Muscle layer of duodenum (tissue), 2 donors: ENCODE measurements at regions not wholly inside any gene's neighbourhood (a gene's known extent, or its start where the extent isn't known, plus 50 kb on each side); places are given as distances from the start of the nearest gene placed in this dataset.
"Not testable (repeated sequence)": the region's sequence is repeated elsewhere in the genome, so short reads cannot be mapped to it uniquely, and the experiment has no call there.

ENCODE experiments used
- H3K27ac ChIP-seq: one replicate; pipeline ENCODE4 v1.7.0; 2013; ENCODE audit warnings: mild to moderate bottlenecking, low read length
- H3K27me3 ChIP-seq: one replicate; pipeline ENCODE4 v1.7.0; 2013; ENCODE audit warnings: low read depth, mild to moderate bottlenecking, control low read depth, low read length
- H3K36me3 ChIP-seq, 2 donors: one replicate each; pipeline ENCODE4 v1.7.0; 2013; ENCODE audit warnings: low read length in 2 of 2, control low read depth in 1 of 2, mild to moderate bottlenecking in 1 of 2; ENCODE audit not compliant: insufficient read depth in 2 of 2, control insufficient read depth in 1 of 2
- H3K4me1 ChIP-seq, 2 donors: one replicate each; pipeline ENCODE4 v1.7.0; 2013; ENCODE audit warnings: low read length in 2 of 2, mild to moderate bottlenecking in 2 of 2, control low read depth in 1 of 2, moderate library complexity in 1 of 2; ENCODE audit not compliant: insufficient read depth in 2 of 2, control insufficient read depth in 1 of 2
- H3K4me3 ChIP-seq, 2 donors: one replicate each; pipeline ENCODE4 v1.7.0; 2013; ENCODE audit warnings: low read length in 2 of 2, low read depth in 1 of 2, mild to moderate bottlenecking in 1 of 2
- H3K9me3 ChIP-seq, 2 donors: one replicate each; pipeline ENCODE4 v1.7.0; 2013; ENCODE audit warnings: low read length in 2 of 2, control low read depth in 1 of 2, mild to moderate bottlenecking in 1 of 2; ENCODE audit not compliant: control insufficient read depth in 1 of 2
- donor health status: healthy.

DNA sequence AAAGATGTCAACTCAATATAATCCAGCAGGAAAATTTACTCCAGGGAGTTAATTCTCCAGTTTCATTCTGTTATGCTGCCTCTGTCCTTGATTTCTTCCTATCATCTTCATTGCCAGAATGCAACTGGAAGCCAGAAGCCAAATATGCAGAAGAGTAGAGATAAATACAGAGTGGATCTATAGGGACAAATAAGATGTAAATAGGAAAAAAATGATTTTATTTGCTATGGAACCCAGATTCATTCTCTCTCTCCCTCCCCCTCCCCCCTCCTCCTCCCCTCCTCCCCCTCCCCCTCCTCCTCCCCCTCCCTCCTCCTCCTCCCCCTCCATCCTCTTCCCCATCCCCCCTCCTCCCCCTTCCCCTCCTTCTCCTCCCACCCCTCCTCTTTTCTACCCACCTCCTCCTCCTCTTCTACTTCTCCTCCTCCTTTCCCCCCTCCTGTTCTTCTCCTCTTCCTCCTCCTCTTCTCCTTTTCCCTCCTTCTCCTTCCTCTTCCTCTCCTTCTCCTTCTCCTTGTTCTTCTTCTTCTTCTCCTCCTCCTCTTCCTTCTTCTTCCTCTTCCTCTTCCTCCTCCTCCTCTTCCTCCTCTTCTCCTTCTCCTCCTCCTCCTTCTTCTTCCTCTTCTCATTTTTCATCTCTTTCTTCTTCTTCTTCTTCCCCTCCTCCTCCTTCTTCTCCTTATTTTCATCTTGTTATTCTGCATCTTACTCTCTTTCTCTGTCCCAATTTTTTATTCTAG, 306.4 kb downstream of the NUF2 start:
- H3K9me3 ChIP-seq, result peaks cover 2 to 16% of the 10 kb centered on the region in 2 donors
- no peaks in the 10 kb centered on the region for H3K27me3 ChIP-seq
- no peak overlapping the region for H3K27ac ChIP-seq
- no peak overlapping the region for H3K4me3 ChIP-seq
- H3K36me3 ChIP-seq, result no peaks in the 10 kb centered on the region
- no peaks in the 10 kb centered on the region for H3K4me1 ChIP-seq

GRCh38 chr1:163632269-163632668, 310.5 kb downstream of the NUF2 start:
- Histone ChIP-seq H3K27me3 (no peaks in the 10 kb centered on the region), H3K4me3 (no peak overlapping the region), H3K4me1 (no peaks in the 10 kb centered on the region), H3K9me3 (peaks cover 5 to 32% of the 10 kb centered on the region in 2 donors), H3K27ac (no peak overlapping the region), H3K36me3 (no peaks in the 10 kb centered on the region)

GRCh38 chr1:163633366-163633765, 311.6 kb downstream of the NUF2 start:
- Histone ChIP-seq H3K4me3 (no peak overlapping the region), H3K27ac (no peak overlapping the region), H3K4me1 (no peaks in the 10 kb centered on the region), H3K36me3 (no peaks in the 10 kb centered on the region), H3K9me3 (peaks cover 5 to 32% of the 10 kb centered on the region in 2 donors), H3K27me3 (no peaks in the 10 kb centered on the region)

DNA sequence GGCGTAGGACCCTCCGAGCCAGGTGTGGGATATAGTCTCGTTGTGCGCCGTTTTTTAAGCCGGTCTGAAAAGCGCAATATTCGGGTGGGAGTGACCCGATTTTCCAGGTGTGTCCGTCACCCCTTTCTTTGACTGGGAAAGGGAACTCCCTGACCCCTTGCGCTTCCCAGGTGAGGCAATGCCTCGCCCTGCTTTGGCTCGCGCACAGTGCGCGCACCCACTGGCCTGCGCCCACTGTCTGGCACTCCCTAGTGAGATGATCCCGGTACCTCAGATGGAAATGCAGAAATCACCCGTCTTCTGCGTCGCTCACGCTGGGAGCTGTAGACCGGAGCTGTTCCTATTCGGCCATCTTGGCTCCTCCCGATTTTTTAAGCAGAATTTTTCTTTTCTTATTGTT, 323.9 kb downstream of the NUF2 start:
- not testable (repeated sequence) for H3K4me1 ChIP-seq

GRCh38 chr1:163650624-163651023, 328.9 kb downstream of the NUF2 start:
- no peaks in the 10 kb centered on the region for H3K27me3 ChIP-seq
- H3K27ac ChIP-seq, result no peak overlapping the region
- H3K4me1 ChIP-seq, result no peaks in the 10 kb centered on the region
- no peak overlapping the region for H3K4me3 ChIP-seq
- no peaks in the 10 kb centered on the region for H3K36me3 ChIP-seq
- no peaks in the 10 kb centered on the region for H3K9me3 ChIP-seq

More for the DNA sequence above, 323.9 kb downstream of the NUF2 start:
- not testable (repeated sequence) for H3K27ac ChIP-seq, H3K27me3 ChIP-seq, H3K4me3 ChIP-seq, H3K9me3 ChIP-seq, H3K36me3 ChIP-seq

DNA sequence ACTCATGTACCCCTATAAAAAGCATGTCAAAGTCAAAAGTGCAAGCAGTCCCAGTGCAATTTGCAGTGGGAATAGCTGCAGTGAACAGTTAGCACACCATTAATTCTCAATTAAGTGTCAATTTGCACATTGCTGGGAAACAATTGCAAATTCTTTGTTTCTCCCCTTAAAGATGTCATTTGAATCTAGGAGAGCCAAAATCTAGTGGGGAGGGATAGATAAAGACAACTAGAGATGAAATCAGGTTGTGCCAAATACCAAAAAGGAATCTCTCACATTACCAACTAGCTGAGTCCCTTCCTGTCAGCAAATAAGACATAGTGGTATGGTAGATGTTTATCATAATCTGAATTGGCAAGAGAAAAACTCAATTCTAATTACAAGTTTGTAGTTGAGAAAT, 330.7 kb downstream of the NUF2 start:
- H3K27ac ChIP-seq, result no peak overlapping the region

GRCh38 chr1:163655565-163655964, 333.8 kb downstream of the NUF2 start:
- Histone ChIP-seq H3K4me1 (no peaks in the 10 kb centered on the region), H3K4me3 (no peak overlapping the region), H3K27ac (no peak overlapping the region), H3K36me3 (no peaks in the 10 kb centered on the region), H3K9me3 (no peaks in the 10 kb centered on the region), H3K27me3 (no peaks in the 10 kb centered on the region)

More for the DNA sequence above, 330.7 kb downstream of the NUF2 start:
- no peaks in the 10 kb centered on the region for H3K36me3 ChIP-seq
- no peaks in the 10 kb centered on the region for H3K9me3 ChIP-seq
- H3K27me3 ChIP-seq, result no peaks in the 10 kb centered on the region
- no peak overlapping the region for H3K4me3 ChIP-seq
- H3K4me1 ChIP-seq, result no peaks in the 10 kb centered on the region

DNA sequence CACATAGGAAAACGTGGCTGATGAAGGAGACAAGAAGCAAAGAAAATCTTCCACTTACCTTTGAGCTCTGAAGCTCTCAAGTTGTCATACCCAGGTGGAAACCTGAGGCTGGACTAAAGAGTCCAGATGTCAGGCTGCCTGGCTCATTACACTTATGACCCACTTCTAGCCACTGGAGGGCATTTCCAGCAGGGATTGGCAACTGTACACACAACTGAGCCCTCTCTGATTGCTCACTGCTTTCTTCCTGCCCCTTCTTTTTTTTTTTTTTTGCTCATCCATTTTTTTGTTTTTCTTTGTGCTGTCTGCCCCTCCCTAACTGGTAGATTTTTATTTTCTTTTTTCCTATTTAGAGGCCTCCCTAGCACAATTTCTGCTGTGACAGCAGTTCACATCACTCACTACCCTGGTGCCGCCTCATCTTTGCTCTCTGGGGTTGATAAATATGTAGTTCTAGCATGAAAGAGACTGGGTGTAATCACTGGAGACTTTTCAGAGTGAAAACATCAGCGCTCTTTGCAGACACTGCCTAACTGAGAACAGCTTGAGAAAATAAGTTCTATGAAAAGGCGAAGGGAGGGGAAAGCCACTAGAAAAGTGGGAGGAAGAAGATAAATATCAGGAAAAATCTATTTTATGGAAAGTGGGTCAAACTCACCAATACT, 334.5 kb downstream of the NUF2 start:
- Histone ChIP-seq H3K36me3 (no peaks in the 10 kb centered on the region), H3K9me3 (no peaks in the 10 kb centered on the region), H3K4me3 (no peak overlapping the region), H3K27me3 (no peaks in the 10 kb centered on the region), H3K4me1 (no peaks in the 10 kb centered on the region), H3K27ac (no peak overlapping the region)

DNA sequence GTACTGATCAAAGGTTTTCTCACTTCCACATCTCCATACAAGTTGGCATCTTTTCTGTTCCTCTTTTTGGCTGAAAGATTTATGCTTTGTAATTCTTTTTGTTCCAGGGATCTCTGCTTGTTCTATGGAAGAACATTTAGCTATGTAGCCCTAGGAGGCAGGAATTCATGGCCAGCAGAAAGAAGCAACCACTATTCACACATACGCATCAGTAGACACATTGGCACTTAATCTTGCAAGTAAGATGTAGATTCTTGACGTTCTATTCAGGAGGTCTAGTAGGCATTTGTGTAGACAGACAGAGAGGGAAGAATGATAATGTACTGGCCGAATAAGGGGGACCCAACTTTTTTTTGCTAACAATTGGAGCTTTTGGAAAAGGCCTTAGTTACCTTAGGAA, 336.0 kb downstream of the NUF2 start:
- Histone ChIP-seq H3K4me1 (no peaks in the 10 kb centered on the region), H3K36me3 (no peaks in the 10 kb centered on the region), H3K27me3 (no peaks in the 10 kb centered on the region)

GRCh38 chr1:163661391-163661790, 339.6 kb downstream of the NUF2 start:
- no peaks in the 10 kb centered on the region for H3K9me3 ChIP-seq
- no peaks in the 10 kb centered on the region for H3K36me3 ChIP-seq
- no peak overlapping the region for H3K27ac ChIP-seq
- H3K4me1 ChIP-seq, result no peaks in the 10 kb centered on the region
- H3K4me3 ChIP-seq, result no peak overlapping the region
- no peaks in the 10 kb centered on the region for H3K27me3 ChIP-seq

More for the DNA sequence above, 336.0 kb downstream of the NUF2 start:
- H3K9me3 ChIP-seq, result no peaks in the 10 kb centered on the region
- no peak overlapping the region for H3K27ac ChIP-seq
- H3K4me3 ChIP-seq, result no peak overlapping the region

DNA sequence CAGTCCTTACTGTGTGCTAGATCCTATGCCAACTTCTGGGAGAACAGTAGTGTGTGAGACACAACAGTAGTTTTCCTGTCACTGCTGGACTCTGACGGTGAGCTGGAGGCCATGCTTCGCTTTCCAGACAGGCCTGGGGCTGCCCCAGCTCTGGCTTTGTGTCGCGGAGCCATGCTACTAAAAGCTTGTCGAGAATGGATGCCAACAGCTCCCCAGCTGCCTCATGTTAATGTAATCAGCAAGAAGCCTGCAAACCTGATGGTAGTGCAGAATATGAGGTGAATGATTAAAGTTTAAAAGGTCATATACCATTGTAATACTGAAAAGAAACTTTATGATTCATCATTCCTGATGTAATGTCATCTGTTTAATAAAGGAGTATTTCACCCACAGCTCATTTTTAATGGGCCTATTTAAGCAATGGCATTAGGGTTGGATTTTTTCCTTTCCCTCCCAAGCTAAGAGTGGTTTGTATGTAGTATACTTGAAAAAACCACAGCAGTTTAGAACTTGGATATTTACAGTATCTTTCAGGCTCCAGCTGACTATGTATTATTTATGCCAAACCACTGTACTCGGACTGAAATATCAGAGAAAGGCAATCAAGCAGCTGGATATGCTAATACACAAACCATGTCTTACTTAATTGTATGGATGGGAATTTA, 343.0 kb downstream of the NUF2 start:
- no peak overlapping the region for H3K4me3 ChIP-seq
- no peak overlapping the region for H3K27ac ChIP-seq
- H3K4me1 ChIP-seq, result no peaks in the 10 kb centered on the region
- H3K36me3 ChIP-seq, result no peaks in the 10 kb centered on the region
- H3K27me3 ChIP-seq, result no peaks in the 10 kb centered on the region
- H3K9me3 ChIP-seq, result no peaks in the 10 kb centered on the region
